IPS-18c (cell line): ENCODE measurements at regions not wholly inside any gene's neighbourhood (a gene's known extent, or its start where the extent isn't known, plus 50 kb on each side); places are given as distances from the start of the nearest gene placed in this dataset.

Source experiments
- H3K4me3 ChIP-seq: 2 replicates; pipeline ENCODE4 v1.7.0; 2013; ENCODE audit warnings: low read depth, mild to moderate bottlenecking, low read length, moderate library complexity; ENCODE audit not compliant: insufficient read depth
- H3K9me3 ChIP-seq: one replicate; pipeline ENCODE4 v1.6.1; 2013; ENCODE audit warnings: mild to moderate bottlenecking, low read length, moderate library complexity; ENCODE audit not compliant: control insufficient read depth, insufficient read depth

DNA sequence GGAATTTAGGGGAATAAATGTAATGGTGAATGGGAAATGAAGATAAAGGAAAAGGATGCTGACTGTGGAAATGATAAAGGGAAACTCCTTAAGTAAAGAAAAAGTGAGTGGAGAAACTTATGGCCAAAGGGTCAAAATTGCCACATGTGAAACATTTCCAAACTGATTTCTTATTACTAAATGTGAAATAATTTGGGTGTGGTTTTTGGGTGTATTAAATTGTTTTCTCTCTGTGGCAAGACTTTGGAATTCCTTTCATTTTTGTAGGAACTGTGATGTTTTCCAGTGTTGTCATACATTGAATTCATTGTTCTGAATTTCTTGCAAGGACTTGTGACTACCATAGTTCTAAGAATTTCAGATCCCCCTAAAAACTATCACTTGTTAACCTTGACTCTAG is 1891.5 kb upstream of the SEL1L start:
- Histone ChIP-seq H3K9me3 (no peaks in the 10 kb centered on the region), H3K4me3 (no peak overlapping the region)

GRCh38 chr14:83425706-83426105 is 1892.1 kb upstream of the SEL1L start:
- no peak overlapping the region for H3K4me3 ChIP-seq
- H3K9me3 ChIP-seq = no peaks in the 10 kb centered on the region

GRCh38 chr14:83433618-83434017 is 1900.0 kb upstream of the SEL1L start:
- Histone ChIP-seq H3K4me3 (no peak overlapping the region), H3K9me3 (no peaks in the 10 kb centered on the region)

GRCh38 chr14:83441801-83442200 is 1908.1 kb upstream of the SEL1L start:
- Histone ChIP-seq H3K4me3 (no peak overlapping the region), H3K9me3 (no peaks in the 10 kb centered on the region)

GRCh38 chr14:83455561-83455960 is 1921.9 kb upstream of the SEL1L start:
- Histone ChIP-seq H3K4me3 (no peak overlapping the region), H3K9me3 (peaks cover 11% of the 10 kb centered on the region)

GRCh38 chr14:83461521-83461920 is 1927.9 kb upstream of the SEL1L start:
- Histone ChIP-seq H3K9me3 (peaks cover 11% of the 10 kb centered on the region), H3K4me3 (no peak overlapping the region)

DNA sequence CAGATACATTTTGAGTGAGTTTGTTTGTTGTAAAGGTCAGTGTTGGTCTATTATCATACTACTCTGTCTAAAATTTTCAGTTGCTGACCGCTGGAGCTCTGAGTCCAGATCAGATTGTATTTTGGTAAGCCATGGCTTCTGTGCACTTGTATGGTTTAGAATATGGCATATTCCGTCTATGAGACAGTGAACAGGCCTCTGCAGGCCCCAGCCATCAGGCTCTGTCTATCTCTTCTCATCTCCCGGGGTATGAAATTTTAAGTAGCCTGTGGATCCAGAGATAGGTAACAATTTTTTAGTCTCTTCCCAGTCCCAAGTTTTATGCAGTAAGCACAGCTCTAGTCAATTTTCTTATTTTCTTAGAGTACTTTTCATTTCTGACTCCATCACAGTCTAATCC is 1929.1 kb upstream of the SEL1L start:
- no peak overlapping the region for H3K4me3 ChIP-seq

DNA sequence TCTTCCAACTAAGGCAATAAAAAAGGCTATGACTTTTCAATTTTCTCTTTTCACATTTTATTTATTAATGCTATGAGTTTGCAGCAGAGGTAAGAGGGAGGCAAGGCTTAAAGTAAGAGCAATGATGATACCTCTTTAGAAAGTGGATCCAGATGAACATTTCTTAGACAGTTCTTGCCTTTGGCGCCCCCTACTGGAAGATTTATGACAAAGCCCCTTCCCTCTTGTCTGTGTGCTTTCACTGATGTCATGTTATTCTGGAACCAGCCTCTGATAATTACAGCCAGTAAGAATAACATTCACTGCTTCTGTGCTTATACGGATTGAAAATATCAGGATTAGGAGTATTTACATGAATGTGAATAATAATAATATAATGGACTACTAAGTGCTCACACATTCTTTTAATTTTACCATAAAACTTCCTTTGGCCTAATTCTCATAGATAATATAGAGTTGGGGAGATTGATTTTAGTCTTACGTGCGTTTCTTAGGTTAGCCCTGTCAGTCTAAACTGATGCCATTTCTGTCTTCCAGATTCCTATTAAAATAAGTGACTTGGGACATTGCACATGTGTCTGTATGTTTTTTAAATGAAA is 1929.9 kb upstream of the SEL1L start:
- Histone ChIP-seq H3K9me3 (peaks cover 11% of the 10 kb centered on the region), H3K4me3 (no peak overlapping the region)

More for the DNA sequence above, 1929.1 kb upstream of the SEL1L start:
- H3K9me3 ChIP-seq = peaks cover 11% of the 10 kb centered on the region

- Histone ChIP-seq H3K9me3 (no peaks in the 10 kb centered on the region), H3K4me3 (no peak overlapping the region)
These were observed 1934.2 kb upstream of the SEL1L start for GRCh38 chr14:83467811-83468210.

GRCh38 chr14:83470466-83470865 is 1936.8 kb upstream of the SEL1L start:
- Histone ChIP-seq H3K4me3 (no peak overlapping the region), H3K9me3 (no peaks in the 10 kb centered on the region)

- Histone ChIP-seq H3K4me3 (no peak overlapping the region), H3K9me3 (no peaks in the 10 kb centered on the region)
These were observed 1937.5 kb upstream of the SEL1L start for GRCh38 chr14:83470959-83471695.

- Histone ChIP-seq H3K9me3 (no peaks in the 10 kb centered on the region), H3K4me3 (no peak overlapping the region)
These were observed 1940.0 kb upstream of the SEL1L start for GRCh38 chr14:83473416-83474235.

DNA sequence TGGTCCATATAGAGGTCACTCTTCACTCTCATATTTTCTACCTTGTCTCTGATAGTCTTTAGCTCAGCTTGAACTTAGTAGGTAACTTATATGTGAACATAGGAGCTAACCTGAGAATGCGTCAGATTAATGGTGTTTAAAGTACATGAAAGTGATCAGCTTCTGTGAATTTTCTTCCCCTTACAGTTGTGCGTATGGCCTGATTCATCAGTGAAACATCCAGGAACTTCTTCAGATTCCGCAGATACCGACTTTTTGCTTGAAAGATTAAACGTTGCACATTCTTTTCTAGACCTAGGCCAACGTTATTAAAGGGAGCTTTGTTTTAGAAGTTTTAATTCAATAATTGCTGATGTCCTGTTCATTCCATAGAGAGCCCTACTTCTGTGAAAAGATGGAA is 1945.1 kb upstream of the SEL1L start:
- Histone ChIP-seq H3K9me3 (no peaks in the 10 kb centered on the region), H3K4me3 (no peak overlapping the region)

- Histone ChIP-seq H3K9me3 (no peaks in the 10 kb centered on the region), H3K4me3 (no peak overlapping the region)
These were observed 1949.4 kb upstream of the SEL1L start for GRCh38 chr14:83483063-83483462.

- H3K9me3 ChIP-seq = no peaks in the 10 kb centered on the region
- H3K4me3 ChIP-seq = no peak overlapping the region
These were observed 1951.9 kb upstream of the SEL1L start for GRCh38 chr14:83485591-83485990.

- no peaks in the 10 kb centered on the region for H3K9me3 ChIP-seq
- no peak overlapping the region for H3K4me3 ChIP-seq
These were observed 1957.4 kb upstream of the SEL1L start for GRCh38 chr14:83491091-83491490.

DNA sequence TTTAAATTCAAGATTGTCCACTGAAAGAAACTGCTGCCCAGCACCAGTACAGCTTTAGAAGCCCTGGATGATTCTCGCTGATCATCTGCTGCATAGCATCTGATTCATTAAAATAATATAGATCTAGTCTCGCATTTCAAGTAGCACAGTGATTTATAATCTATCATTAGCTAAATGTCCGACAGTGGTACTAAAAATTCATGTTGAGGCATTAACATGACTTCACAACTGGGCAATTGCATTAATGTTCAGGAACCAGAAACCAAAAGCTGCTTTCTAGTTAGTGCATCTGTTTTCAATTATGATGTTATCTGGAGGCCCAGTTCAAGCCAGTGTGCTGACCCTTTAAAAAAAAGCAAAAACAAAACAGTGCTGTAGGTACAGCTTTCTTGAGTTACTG is 1987.2 kb upstream of the SEL1L start:
- H3K9me3 ChIP-seq = no peaks in the 10 kb centered on the region
- H3K4me3 ChIP-seq = no peak overlapping the region

GRCh38 chr14:83529531-83529930 is 1995.9 kb upstream of the SEL1L start:
- H3K9me3 ChIP-seq = no peaks in the 10 kb centered on the region
- H3K4me3 ChIP-seq = no peak overlapping the region
